SK-N-MC (cell line): ENCODE measurements at regions not wholly inside any gene's neighbourhood (a gene's known extent, or its start where the extent isn't known, plus 50 kb on each side); places are given as distances from the start of the nearest gene placed in this dataset.

Experiments used
- DNase-seq: peaks from one replicate; pipeline ENCODE4 v3.0.0-alpha.2; 2011; ENCODE audit warnings: low read depth, low spot score
- H3K27ac ChIP-seq: fragments of 200-600 bp; sonication (generic); 2 replicates; pipeline ENCODE4 v1.5.1; 2016; ENCODE audit warnings: mixed run types
- H3K36me3 ChIP-seq: fragments of 200-600 bp; sonication (generic); 2 replicates; pipeline ENCODE4 v1.6.1; 2017; ENCODE audit warnings: antibody characterized with exemption, low read length, mixed read lengths; ENCODE audit not compliant: insufficient read depth
- H3K4me3 ChIP-seq: fragments of 200-600 bp; sonication (generic); 2 replicates; pipeline ENCODE4 v1.5.1; 2016
- H3K9ac ChIP-seq: fragments of 200-600 bp; sonication (generic); 2 replicates; pipeline ENCODE4 v1.8.0; 2017; ENCODE audit warnings: mixed run types, mixed read lengths; ENCODE audit not compliant: insufficient read length
- H3K9me3 ChIP-seq: fragments of 200-600 bp; sonication (generic); 2 replicates; pipeline ENCODE4 v1.6.1; 2017; ENCODE audit warnings: low read depth, mild to moderate bottlenecking, antibody characterized with exemption, low read length, moderate library complexity, mixed read lengths
- EZH2 ChIP-seq: fragments of 200-600 bp; sonication (generic); IDR thresholded peaks from one replicate; pipeline ENCODE4 v1.6.1; 2017; ENCODE audit warnings: antibody characterized with exemption
- FOXP2 ChIP-seq: optimal IDR thresholded peaks from 2 replicates; pipeline ENCODE3; 2011; ENCODE audit warnings: mild to moderate bottlenecking, moderate library complexity; ENCODE audit not compliant: insufficient read depth; ENCODE audit errors: extremely low read length, control extremely low read depth
- POLR2AphosphoS5 ChIP-seq: IDR thresholded peaks from 2 replicates; pipeline ENCODE4 v1.6.1; 2012; ENCODE audit warnings: mild to moderate bottlenecking, low read depth, low read length, borderline replicate concordance

DNA sequence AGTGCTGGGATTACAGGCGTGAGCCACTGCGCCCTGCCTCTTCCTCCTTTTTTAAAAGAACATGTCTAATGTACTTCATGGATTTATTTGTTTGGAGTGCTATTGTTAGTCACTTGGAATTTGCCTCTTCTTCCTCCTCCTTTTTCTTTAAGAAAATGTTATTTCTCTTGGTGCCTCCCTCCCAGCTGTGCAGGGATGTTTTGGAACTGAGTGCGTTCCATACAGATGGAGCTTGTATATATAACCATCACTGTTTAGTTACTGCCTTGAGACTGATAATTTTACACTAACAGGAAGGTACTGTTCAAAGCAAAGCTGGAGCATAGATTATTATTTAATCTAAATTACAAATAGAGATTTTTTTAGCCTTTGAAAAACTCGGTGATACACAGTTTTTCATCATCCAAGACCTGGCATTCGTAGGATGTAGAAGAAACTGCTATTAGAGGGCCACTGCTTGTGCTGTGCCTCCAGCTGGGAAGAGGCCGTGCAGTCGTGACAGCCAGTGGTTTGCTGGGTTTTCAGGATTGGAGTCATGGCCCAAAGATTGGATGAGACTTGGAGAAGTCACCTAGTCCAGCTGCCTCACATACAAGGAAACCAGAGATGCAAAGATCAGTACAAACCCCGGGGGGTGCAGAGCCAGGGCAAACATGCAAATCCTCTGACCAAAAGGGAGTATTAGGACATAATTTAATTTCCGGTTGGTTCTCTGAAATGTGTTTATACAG lies 123.1 kb downstream of the PLEKHG1 start:
- Histone ChIP-seq H3K4me3 (no peak overlapping the region), H3K36me3 (no peaks in the 10 kb centered on the region), H3K9me3 (no peaks in the 10 kb centered on the region), H3K27ac (no peak overlapping the region), H3K9ac (no peak overlapping the region)
- no peak for DNase-seq
- no peak for TF ChIP-seq FOXP2
- no peak for TF ChIP-seq EZH2
- no peak for TF ChIP-seq POLR2AphosphoS5

GRCh38 chr6:150723345-150723658 lies 123.6 kb downstream of the PLEKHG1 start:
- Histone ChIP-seq H3K9me3 (no peaks in the 10 kb centered on the region), H3K4me3 (no peak overlapping the region), H3K9ac (no peak overlapping the region), H3K36me3 (no peaks in the 10 kb centered on the region), H3K27ac (peak overlapping the region; percentile 27; the same call in 1 of the 2 replicates)
- TF ChIP-seq EZH2, result no peak
- TF ChIP-seq POLR2AphosphoS5, result no peak
- no peak for DNase-seq

- Histone ChIP-seq H3K27ac (peak overlapping the region; percentile 27; the same call in 1 of the 2 replicates), H3K9ac (no peak overlapping the region)
- DNase-seq, result peak; percentile 90
These were observed 124.2 kb downstream of the PLEKHG1 start for GRCh38 chr6:150723857-150724256.

GRCh38 chr6:150725795-150726194 lies 126.1 kb downstream of the PLEKHG1 start:
- no peaks in the 10 kb centered on the region for H3K9me3 ChIP-seq
- H3K4me3 ChIP-seq, result no peak overlapping the region
- DNase-seq, result no peak
- no peak overlapping the region for H3K27ac ChIP-seq
- H3K36me3 ChIP-seq, result no peaks in the 10 kb centered on the region
- H3K9ac ChIP-seq, result no peak overlapping the region
- TF ChIP-seq EZH2, result no peak
- no peak for TF ChIP-seq FOXP2
- no peak for TF ChIP-seq POLR2AphosphoS5

More at GRCh38 chr6:150723857-150724256, 124.2 kb downstream of the PLEKHG1 start:
- Histone ChIP-seq H3K4me3 (peak overlapping the region; percentile 43; the same call in 1 of the 2 replicates), H3K9me3 (no peaks in the 10 kb centered on the region), H3K36me3 (no peaks in the 10 kb centered on the region)
- TF ChIP-seq FOXP2 (peak; percentile 9), POLR2AphosphoS5 (peak; percentile 42; the same call in 1 of the 2 replicates), EZH2 (no peak)

DNA sequence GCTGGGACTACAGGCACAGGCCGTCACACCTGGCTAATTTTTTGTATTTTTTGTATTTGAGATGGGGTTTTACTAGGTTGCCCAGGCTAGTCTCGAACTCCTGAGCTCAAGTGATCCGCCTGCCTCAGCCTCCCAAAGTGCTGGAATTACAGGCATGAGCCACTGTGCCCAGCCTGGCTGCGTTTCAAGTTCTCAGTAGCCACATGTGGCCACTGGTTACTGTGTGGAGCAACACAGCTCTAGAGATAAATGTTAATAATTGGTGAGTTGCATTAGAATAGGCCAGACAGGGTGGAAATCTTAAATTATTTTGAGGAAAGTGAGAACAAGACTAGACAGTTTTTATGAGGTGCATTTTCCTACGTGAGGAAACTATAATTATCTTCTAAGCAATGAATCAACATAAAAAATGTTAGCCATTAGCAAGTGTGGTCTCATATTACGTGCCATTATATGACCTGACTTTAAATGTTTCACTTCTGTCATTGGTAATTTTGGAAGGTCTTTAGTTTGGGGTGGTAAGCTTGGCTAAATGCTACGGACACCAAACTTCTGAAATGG lies 129.6 kb downstream of the PLEKHG1 start:
- no peak for DNase-seq
- Histone ChIP-seq H3K9me3 (no peaks in the 10 kb centered on the region), H3K27ac (no peak overlapping the region), H3K9ac (no peak overlapping the region), H3K36me3 (no peaks in the 10 kb centered on the region), H3K4me3 (no peak overlapping the region)
- no peak for TF ChIP-seq EZH2
- TF ChIP-seq POLR2AphosphoS5, result no peak; the same call in 1 of the 2 replicates
- TF ChIP-seq FOXP2, result no peak

- Histone ChIP-seq H3K36me3 (no peaks in the 10 kb centered on the region), H3K9ac (no peak overlapping the region), H3K27ac (no peak overlapping the region), H3K9me3 (no peaks in the 10 kb centered on the region), H3K4me3 (no peak overlapping the region)
- TF ChIP-seq EZH2 (no peak), FOXP2 (no peak), POLR2AphosphoS5 (peak; percentile 62; the same call in 1 of the 2 replicates)
- peak; percentile 67 for DNase-seq
These were observed 131.2 kb downstream of the PLEKHG1 start for GRCh38 chr6:150730801-150731457.

GRCh38 chr6:150732765-150733539 lies 132.6 kb upstream of the MTHFD1L start:
- no peak overlapping the region for H3K27ac ChIP-seq
- H3K36me3 ChIP-seq, result no peaks in the 10 kb centered on the region
- H3K9me3 ChIP-seq, result no peaks in the 10 kb centered on the region
- DNase-seq, result no peak
- no peak for TF ChIP-seq FOXP2
- TF ChIP-seq EZH2, result no peak
- no peak for TF ChIP-seq POLR2AphosphoS5
- H3K4me3 ChIP-seq, result no peak overlapping the region
- no peak overlapping the region for H3K9ac ChIP-seq

DNA sequence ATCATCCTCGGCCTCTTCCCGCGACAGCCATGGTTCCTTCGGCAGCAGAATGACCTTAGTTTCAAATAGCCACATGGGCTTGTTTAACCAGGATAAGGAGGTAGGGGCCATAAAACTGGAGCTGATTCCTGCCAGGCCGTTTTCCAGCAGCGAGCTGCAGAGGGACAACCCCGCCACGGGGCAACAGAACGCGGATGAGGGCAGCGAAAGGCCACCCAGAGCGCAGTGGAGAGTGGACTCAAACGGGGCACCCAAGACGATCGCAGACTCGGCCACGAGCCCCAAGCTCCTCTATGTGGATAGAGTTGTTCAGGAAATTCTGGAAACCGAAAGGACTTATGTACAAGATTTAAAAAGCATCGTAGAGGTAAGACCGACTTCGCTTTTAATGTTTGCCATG lies 131.8 kb upstream of the MTHFD1L start:
- H3K9ac ChIP-seq, result no peak overlapping the region
- H3K36me3 ChIP-seq, result no peaks in the 10 kb centered on the region
- no peak overlapping the region for H3K4me3 ChIP-seq

More for the DNA sequence above, 131.8 kb upstream of the MTHFD1L start:
- DNase-seq, result no peak
- no peak for TF ChIP-seq EZH2
- TF ChIP-seq POLR2AphosphoS5, result no peak
- TF ChIP-seq FOXP2, result no peak
- no peaks in the 10 kb centered on the region for H3K9me3 ChIP-seq
- H3K27ac ChIP-seq, result no peak overlapping the region
